ENCODE measurements at regions not wholly inside any gene's neighbourhood (a gene's known extent, or its start where the extent isn't known, plus 50 kb on each side); places are given as distances from the start of the nearest gene placed in this dataset.

DNA sequence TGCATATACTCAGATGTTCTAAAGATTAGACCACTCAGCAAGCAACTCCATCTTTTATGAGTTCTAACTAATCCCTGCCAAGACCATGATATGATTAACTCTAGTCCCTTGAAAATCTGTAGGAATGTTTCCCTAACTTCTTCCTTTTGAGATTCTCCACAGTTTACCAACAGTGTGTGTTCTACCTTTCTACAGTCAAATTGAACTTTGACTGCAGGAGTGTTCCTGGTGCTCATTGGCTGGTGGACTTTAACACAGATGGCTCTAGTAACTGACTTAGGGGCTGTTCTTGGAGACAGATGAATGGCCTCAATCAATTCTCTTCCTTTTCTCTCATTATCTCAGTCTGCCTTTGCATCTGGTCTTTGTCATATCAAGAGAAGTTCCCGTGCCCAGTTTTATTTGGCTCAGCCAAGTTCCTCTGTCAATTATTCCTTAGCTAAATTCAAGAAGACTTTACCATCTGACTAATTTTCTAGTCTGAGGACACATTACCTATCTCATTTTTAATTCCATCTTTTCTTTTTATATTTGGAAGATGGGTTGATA lies 643.9 kb upstream of the CAMK1G start:
- no peak overlapping the region for H3K4me3 ChIP-seq (ENCODE audit: control insufficient read depth, low read depth, low read length)
- no peak for DNase-seq (ENCODE audit: low read depth)

DNA sequence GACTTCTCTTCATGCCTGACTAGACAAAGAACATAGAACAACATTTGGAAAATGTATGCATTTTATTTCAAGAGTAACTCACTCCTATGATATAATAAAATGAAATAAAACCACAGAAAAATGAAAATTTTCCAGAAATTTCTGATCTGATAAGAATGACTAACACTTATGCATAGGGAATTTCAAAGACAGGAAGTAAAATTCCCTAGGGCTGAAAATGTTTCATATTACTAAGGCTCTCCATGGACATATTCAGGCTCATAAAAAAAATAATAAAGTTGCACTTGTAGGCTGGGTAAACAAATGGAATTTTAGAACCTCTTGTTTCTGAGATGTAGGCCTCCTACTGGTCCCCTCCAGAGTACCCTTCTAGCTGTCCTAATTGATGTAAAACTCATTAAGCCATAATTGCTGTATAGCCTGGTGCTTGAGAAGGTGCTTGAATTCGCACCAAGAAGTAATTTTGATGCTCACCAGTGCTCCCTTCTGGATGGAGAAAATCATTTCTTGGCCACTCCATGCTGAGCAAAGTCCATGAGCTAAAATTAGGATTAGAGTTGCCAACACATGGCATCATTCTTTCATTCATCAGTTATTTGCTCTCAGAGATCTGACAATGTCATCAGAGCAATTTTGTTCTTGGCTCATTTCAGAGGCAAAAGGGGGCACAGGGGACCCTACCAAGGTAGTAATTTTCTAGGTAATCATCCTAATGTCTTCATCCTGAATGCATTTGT lies 641.0 kb upstream of the CAMK1G start:
- H3K4me3 ChIP-seq (ENCODE audit: control insufficient read depth, low read depth, low read length): no peak overlapping the region
- DNase-seq (ENCODE audit: low read depth): no peak
- TF ChIP-seq, protein P1, sequence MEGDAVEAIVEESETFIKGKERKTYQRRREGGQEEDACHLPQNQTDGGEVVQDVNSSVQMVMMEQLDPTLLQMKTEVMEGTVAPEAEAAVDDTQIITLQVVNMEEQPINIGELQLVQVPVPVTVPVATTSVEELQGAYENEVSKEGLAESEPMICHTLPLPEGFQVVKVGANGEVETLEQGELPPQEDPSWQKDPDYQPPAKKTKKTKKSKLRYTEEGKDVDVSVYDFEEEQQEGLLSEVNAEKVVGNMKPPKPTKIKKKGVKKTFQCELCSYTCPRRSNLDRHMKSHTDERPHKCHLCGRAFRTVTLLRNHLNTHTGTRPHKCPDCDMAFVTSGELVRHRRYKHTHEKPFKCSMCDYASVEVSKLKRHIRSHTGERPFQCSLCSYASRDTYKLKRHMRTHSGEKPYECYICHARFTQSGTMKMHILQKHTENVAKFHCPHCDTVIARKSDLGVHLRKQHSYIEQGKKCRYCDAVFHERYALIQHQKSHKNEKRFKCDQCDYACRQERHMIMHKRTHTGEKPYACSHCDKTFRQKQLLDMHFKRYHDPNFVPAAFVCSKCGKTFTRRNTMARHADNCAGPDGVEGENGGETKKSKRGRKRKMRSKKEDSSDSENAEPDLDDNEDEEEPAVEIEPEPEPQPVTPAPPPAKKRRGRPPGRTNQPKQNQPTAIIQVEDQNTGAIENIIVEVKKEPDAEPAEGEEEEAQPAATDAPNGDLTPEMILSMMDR (IDR thresholded peaks at IDR 0.05; ENCODE audit: control insufficient read depth, insufficient read depth, low read depth, low read length, missing control alignments): no peak

More for the DNA sequence above, 643.9 kb upstream of the CAMK1G start:
- TF ChIP-seq, protein P1 (IDR thresholded peaks at IDR 0.05; ENCODE audit: control insufficient read depth, insufficient read depth, low read depth, low read length, missing control alignments): no peak

DNA sequence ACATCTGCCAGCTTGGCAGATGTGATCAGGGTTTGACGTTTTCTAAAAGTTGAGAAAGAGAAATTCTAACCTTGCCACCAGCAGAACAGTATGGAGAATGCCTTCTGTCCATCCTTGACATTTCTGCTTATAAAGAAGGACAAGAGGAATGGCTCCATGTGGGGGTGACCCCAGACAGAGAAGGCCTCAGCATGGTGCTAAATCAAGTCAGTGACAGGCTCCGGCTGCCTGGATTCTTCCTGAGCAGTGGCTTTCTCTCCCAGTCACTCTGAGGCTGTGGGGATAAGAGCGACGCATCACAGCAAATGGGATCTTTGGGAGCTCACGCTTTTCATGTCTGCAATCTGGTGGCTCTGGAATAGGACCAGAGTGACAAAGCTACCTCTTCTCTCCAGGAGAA lies 640.2 kb upstream of the CAMK1G start:
- TF ChIP-seq, protein P1 (IDR thresholded peaks at IDR 0.05; ENCODE audit: control insufficient read depth, insufficient read depth, low read depth, low read length, missing control alignments): no peak
- no peak overlapping the region for H3K4me3 ChIP-seq (ENCODE audit: control insufficient read depth, low read depth, low read length)
- DNase-seq (ENCODE audit: low read depth): no peak

DNA sequence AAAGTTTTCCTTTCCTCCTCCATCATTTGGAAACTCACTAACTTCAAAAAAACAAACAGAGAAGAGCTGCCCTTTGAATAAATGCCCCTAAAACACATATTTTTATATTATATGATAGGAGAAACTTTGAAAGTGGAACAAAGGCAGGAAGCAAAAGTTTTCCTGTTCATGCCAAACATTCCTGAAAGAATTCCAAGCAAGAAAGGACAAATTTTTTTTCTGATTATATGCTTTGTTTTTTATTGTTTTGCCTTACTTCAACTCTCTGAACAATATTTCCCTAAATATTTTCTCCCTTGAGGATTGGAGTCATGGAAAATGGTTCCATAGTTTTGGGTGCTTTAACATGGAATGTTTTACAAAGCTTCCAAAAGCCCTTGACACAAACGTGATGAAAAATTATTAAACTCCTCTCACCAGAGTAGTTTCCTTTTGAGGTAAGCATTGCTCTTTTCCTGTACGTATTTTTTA lies 638.5 kb upstream of the CAMK1G start:
- DNase-seq (ENCODE audit: low read depth): no peak
- no peak overlapping the region for H3K4me3 ChIP-seq (ENCODE audit: control insufficient read depth, low read depth, low read length)
- TF ChIP-seq, protein P1 (IDR thresholded peaks at IDR 0.05; ENCODE audit: control insufficient read depth, insufficient read depth, low read depth, low read length, missing control alignments): no peak

DNA sequence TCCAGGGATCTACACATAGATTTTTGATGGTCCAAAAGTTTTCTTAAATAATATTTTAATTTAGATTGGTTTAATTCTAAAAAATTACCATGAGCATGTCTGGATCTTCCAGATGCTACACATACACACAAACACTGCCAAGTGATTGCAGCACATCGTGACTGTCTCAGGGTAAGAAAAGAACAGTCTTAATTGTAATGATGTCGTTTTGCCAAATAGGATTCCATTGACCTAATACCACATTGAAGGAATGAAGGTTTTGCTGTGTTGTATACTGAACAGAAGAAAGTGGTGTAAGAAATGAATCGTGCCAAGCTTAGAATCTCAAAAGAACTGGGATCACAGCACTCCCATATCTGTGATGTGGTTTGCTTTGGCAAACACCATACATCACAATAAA lies 633.3 kb upstream of the CAMK1G start:
- H3K4me3 ChIP-seq (ENCODE audit: control insufficient read depth, low read depth, low read length): no peak overlapping the region

DNA sequence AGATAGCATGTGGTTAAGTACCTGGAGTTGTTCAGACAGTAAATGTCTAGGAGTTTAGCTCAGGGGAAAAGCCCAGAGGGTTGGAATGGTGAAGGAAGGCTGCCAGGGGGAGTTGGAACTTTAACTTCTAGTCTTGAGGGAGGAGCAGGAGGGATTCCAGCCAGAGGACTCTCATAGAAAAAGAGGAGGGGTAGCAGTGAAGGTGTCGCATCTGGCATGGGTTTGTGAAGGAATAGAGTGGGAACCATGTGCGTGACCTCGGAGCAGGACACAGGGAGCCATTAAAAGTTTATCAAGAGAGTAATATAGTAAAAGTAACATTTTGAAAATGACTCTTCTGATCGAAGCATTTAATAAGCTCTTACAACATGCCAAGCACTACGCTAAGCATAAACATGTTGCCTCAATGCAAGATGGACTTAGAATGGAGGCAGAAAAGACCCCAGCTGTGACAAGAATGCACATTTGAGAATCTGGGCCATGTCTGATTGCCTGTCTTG lies 632.4 kb upstream of the CAMK1G start:
- H3K4me3 ChIP-seq (ENCODE audit: control insufficient read depth, low read depth, low read length): no peak overlapping the region
- DNase-seq (ENCODE audit: low read depth): no peak
- TF ChIP-seq, protein P1 (IDR thresholded peaks at IDR 0.05; ENCODE audit: control insufficient read depth, insufficient read depth, low read depth, low read length, missing control alignments): no peak

More for the DNA sequence above, 633.3 kb upstream of the CAMK1G start:
- peak; percentile 25 for DNase-seq (ENCODE audit: low read depth)
- TF ChIP-seq, protein P1 (IDR thresholded peaks at IDR 0.05; ENCODE audit: control insufficient read depth, insufficient read depth, low read depth, low read length, missing control alignments): no peak

Measured in AG09309 (cell line).